HEK293 (cell line): ENCODE measurements at regions not wholly inside any gene's neighbourhood (a gene's known extent, or its start where the extent isn't known, plus 50 kb on each side); places are given as distances from the start of the nearest gene placed in this dataset.

Source experiments
- CTCF ChIA-PET: fragments of 350-600 bp; formaldehyde crosslinking; extraction: SDS; loops from one replicate; lab custom pipeline; 2021; ENCODE audit warnings: antibody characterized with exemption; lab: Yijun Ruan, JAX
- POLR2A ChIA-PET: fragments of 300-600 bp; formaldehyde crosslinking; extraction: SDS; loops from one replicate; lab custom pipeline; 2020; ENCODE audit warnings: antibody characterized with exemption, inconsistent platforms; lab: Yijun Ruan, JAX
- H3K27ac ChIP-seq: fragments of 200-500 bp; sonication (Bioruptor generic); 2 replicates; pipeline ENCODE4 v1.5.1; 2014; ENCODE audit warnings: low read depth, low read length, control low read depth, inconsistent platforms; ENCODE audit errors: extremely low read depth
- H3K36me3 ChIP-seq, 2 experiments: fragments of 200-500 bp in 1 of 2; sonication (Bioruptor generic) in 1 of 2; 1 replicate in 1 of 2; 2 replicates in 1 of 2; pipeline ENCODE4 v1.5.1; 2014 to 2017; ENCODE audit warnings: inconsistent platforms in 2 of 2, low read length in 2 of 2; ENCODE audit not compliant: control insufficient read depth in 2 of 2, insufficient read depth in 1 of 2
- H3K4me1 ChIP-seq: fragments of 200-500 bp; sonication (Bioruptor generic); 2 replicates; pipeline ENCODE4 v1.5.1; 2014; ENCODE audit warnings: mild to moderate bottlenecking, low read length, inconsistent platforms; ENCODE audit not compliant: control insufficient read depth, insufficient read depth
- H3K4me3 ChIP-seq: 2 replicates; pipeline ENCODE4 v1.5.1; 2011; ENCODE audit warnings: low read depth, mild to moderate bottlenecking, control low read depth, low read length, moderate library complexity
- H3K9me3 ChIP-seq: fragments of 200-500 bp; sonication (Bioruptor generic); 2 replicates; pipeline ENCODE4 v1.5.1; 2014; ENCODE audit warnings: low read depth, low read length, inconsistent platforms; ENCODE audit not compliant: control insufficient read depth, insufficient read depth
- AEBP2 ChIP-seq: fragments of 450-650 bp; formaldehyde crosslinking; IDR thresholded peaks from 2 replicates; pipeline ENCODE4 v1.5.1; 2016; ENCODE audit warnings: missing biosample characterization, missing genetic modification characterization, borderline replicate concordance
- HOXD13 ChIP-seq: sonication (generic); formaldehyde crosslinking; IDR thresholded peaks from 2 replicates; pipeline ENCODE4 v1.8.0; 2022; ENCODE audit warnings: missing genetic modification reagents, borderline replicate concordance
- SP7 ChIP-seq: fragments of 450-650 bp; formaldehyde crosslinking; IDR thresholded peaks from 2 replicates; pipeline ENCODE4 v1.5.1; 2016; ENCODE audit warnings: missing biosample characterization, missing genetic modification characterization
- ZBTB20 ChIP-seq: fragments of 450-650 bp; formaldehyde crosslinking; IDR thresholded peaks from 2 replicates; pipeline ENCODE4 v1.5.1; 2016; ENCODE audit warnings: missing biosample characterization, missing genetic modification characterization
- ZBTB8A ChIP-seq: fragments of 450-650 bp; formaldehyde crosslinking; IDR thresholded peaks from 2 replicates; pipeline ENCODE4 v1.5.1; 2016; ENCODE audit warnings: missing biosample characterization, missing genetic modification characterization
- ZEB2 ChIP-seq: fragments of 450-650 bp; formaldehyde crosslinking; IDR thresholded peaks from 2 replicates; pipeline ENCODE4 v1.5.1; 2016; ENCODE audit warnings: missing biosample characterization, missing genetic modification characterization
- ZFP3 ChIP-seq: fragments of 450-650 bp; formaldehyde crosslinking; IDR thresholded peaks from 2 replicates; pipeline ENCODE4 v1.5.1; 2016; ENCODE audit warnings: low read depth, missing biosample characterization, missing genetic modification characterization
- ZNF132 ChIP-seq: fragments of 450-650 bp; formaldehyde crosslinking; IDR thresholded peaks from 2 replicates; pipeline ENCODE4 v1.5.1; 2017; ENCODE audit warnings: missing biosample characterization, missing genetic modification characterization, borderline replicate concordance
- ZNF23 ChIP-seq: fragments of 450-650 bp; formaldehyde crosslinking; IDR thresholded peaks from 2 replicates; pipeline ENCODE4 v1.5.1; 2016; ENCODE audit warnings: missing biosample characterization, missing genetic modification characterization, borderline replicate concordance
- ZNF248 ChIP-seq: fragments of 450-650 bp; formaldehyde crosslinking; IDR thresholded peaks from 2 replicates; pipeline ENCODE4 v1.5.1; 2017; ENCODE audit warnings: missing biosample characterization, missing genetic modification characterization
- ZNF394 ChIP-seq: fragments of 450-650 bp; formaldehyde crosslinking; IDR thresholded peaks from 2 replicates; pipeline ENCODE4 v1.5.1; 2016; ENCODE audit warnings: missing biosample characterization, missing genetic modification characterization, mild to moderate bottlenecking, moderate library complexity, borderline replicate concordance
- ZNF426 ChIP-seq: fragments of 450-650 bp; formaldehyde crosslinking; IDR thresholded peaks from 2 replicates; pipeline ENCODE4 v1.5.1; 2017; ENCODE audit warnings: missing biosample characterization, missing genetic modification characterization, mild to moderate bottlenecking, inconsistent platforms, moderate library complexity
- ZNF433 ChIP-seq: fragments of 450-650 bp; formaldehyde crosslinking; IDR thresholded peaks from 2 replicates; pipeline ENCODE4 v1.5.1; 2016; ENCODE audit warnings: missing biosample characterization, missing genetic modification characterization, low read depth
- ZNF513 ChIP-seq: fragments of 450-650 bp; IDR thresholded peaks from 2 replicates; pipeline ENCODE4 v1.5.1; 2018; ENCODE audit warnings: missing biosample characterization, missing genetic modification characterization
- ZNF518A ChIP-seq: fragments of 450-650 bp; formaldehyde crosslinking; conservative IDR thresholded peaks from 2 replicates; pipeline ENCODE4 v1.5.1; 2016; ENCODE audit warnings: low read depth, missing biosample characterization, missing genetic modification characterization
- ZNF555 ChIP-seq: fragments of 450-650 bp; formaldehyde crosslinking; conservative IDR thresholded peaks from 2 replicates; pipeline ENCODE4 v1.5.1; 2017; ENCODE audit warnings: missing biosample characterization, mild to moderate bottlenecking, missing genetic modification characterization, inconsistent platforms
- ZNF600 ChIP-seq: fragments of 450-650 bp; formaldehyde crosslinking; IDR thresholded peaks from 2 replicates; pipeline ENCODE4 v1.5.1; 2016; ENCODE audit warnings: missing biosample characterization, missing genetic modification characterization
- ZNF623 ChIP-seq: fragments of 450-650 bp; formaldehyde crosslinking; IDR thresholded peaks from 2 replicates; pipeline ENCODE4 v1.5.1; 2016; ENCODE audit warnings: missing biosample characterization, missing genetic modification characterization
- ZNF658 ChIP-seq: fragments of 450-650 bp; formaldehyde crosslinking; IDR thresholded peaks from 2 replicates; pipeline ENCODE4; 2016; ENCODE audit warnings: missing biosample characterization, missing genetic modification characterization
- ZNF747 ChIP-seq: fragments of 450-650 bp; formaldehyde crosslinking; IDR thresholded peaks from 2 replicates; pipeline ENCODE4 v1.5.1; 2016; ENCODE audit warnings: missing biosample characterization, missing genetic modification characterization
- ZSCAN16 ChIP-seq: fragments of 450-650 bp; formaldehyde crosslinking; IDR thresholded peaks from 2 replicates; pipeline ENCODE4 v1.5.1; 2016; ENCODE audit warnings: missing biosample characterization, missing genetic modification characterization

- peak; percentile 70 for TF ChIP-seq ZNF518A (tag by site-specific recombination)
- TF ChIP-seq ZNF433 = 0 out of 2 replicates have a peak, but pooled peaks have one; percentile 19
- peak; percentile 80 for TF ChIP-seq ZNF394 (tag by site-specific recombination)
- no peak for TF ChIP-seq ZEB2 (tag by site-specific recombination)
- peak; percentile 51 for TF ChIP-seq ZBTB8A (tag by site-specific recombination)
- peak; percentile 66 for TF ChIP-seq ZNF555 (tag by site-specific recombination)
- TF ChIP-seq SP7 (tag by site-specific recombination) = no peak
- TF ChIP-seq ZNF658 (tag by site-specific recombination) = no peak
- peak; percentile 49 for TF ChIP-seq ZNF623 (tag by site-specific recombination)
- TF ChIP-seq HOXD13 (CRISPR knock-in tag) = no peak
- peak; percentile 59 for TF ChIP-seq ZNF426
Observed at GRCh38 chr1:86229405-86229975, 72.9 kb upstream of the COL24A1 start (continued).

GRCh38 chr1:86228546-86228945 lies 72.0 kb upstream of the COL24A1 start:
- TF ChIP-seq ZNF600 (tag by site-specific recombination) (no peak), ZNF747 (tag by site-specific recombination) (no peak), ZNF248 (tag by site-specific recombination) (no peak), ZNF23 (tag by site-specific recombination) (no peak), ZBTB20 (tag by site-specific recombination) (no peak)
- POLR2A ChIA-PET = no interaction called here
- H3K36me3 ChIP-seq = no peaks in the 10 kb centered on the region
- no peak overlapping the region for H3K4me3 ChIP-seq
- CTCF ChIA-PET = interaction anchor here (0.7 kb wide), 1 partner anchor 535 kb away, joined by 3 read pairs; no protein-coding TSS in a partner anchor
- no peaks in the 10 kb centered on the region for H3K4me1 ChIP-seq
- no peak overlapping the region for H3K27ac ChIP-seq
- no peaks in the 10 kb centered on the region for H3K9me3 ChIP-seq

- Histone ChIP-seq H3K4me1 (no peaks in the 10 kb centered on the region), H3K4me3 (no peak overlapping the region), H3K36me3 (no peaks in the 10 kb centered on the region), H3K27ac (no peak overlapping the region), H3K9me3 (no peaks in the 10 kb centered on the region)
- ChIA-PET CTCF (no interaction called here), POLR2A (interaction anchor here (0.6 kb wide), 1 partner anchor 146 kb away, joined by 3 read pairs; no protein-coding TSS in a partner anchor)
- TF ChIP-seq ZSCAN16 (tag by site-specific recombination) = no peak
- no peak for TF ChIP-seq AEBP2
- TF ChIP-seq ZFP3 (tag by site-specific recombination) = no peak
- TF ChIP-seq ZNF132 = no peak
- TF ChIP-seq ZNF513 (tag by site-specific recombination) = no peak
Observed at GRCh38 chr1:86227026-86227425, 70.5 kb upstream of the COL24A1 start.
